GM21825 (cell line): ENCODE measurements at regions not wholly inside any gene's neighbourhood (a gene's known extent, or its start where the extent isn't known, plus 50 kb on each side); places are given as distances from the start of the nearest gene placed in this dataset.
"Not testable (repeated sequence)": the region's sequence is repeated elsewhere in the genome, so short reads cannot be mapped to it uniquely, and the experiment has no call there.

Source experiments
- ATAC-seq: cut with Tn5 transposase; IDR thresholded peaks from one replicate; pipeline ENCODE4 v1.9.1; 2021; ENCODE audit warnings: mild to moderate bottlenecking, moderate library complexity; ENCODE audit not compliant: unreplicated experiment

DNA sequence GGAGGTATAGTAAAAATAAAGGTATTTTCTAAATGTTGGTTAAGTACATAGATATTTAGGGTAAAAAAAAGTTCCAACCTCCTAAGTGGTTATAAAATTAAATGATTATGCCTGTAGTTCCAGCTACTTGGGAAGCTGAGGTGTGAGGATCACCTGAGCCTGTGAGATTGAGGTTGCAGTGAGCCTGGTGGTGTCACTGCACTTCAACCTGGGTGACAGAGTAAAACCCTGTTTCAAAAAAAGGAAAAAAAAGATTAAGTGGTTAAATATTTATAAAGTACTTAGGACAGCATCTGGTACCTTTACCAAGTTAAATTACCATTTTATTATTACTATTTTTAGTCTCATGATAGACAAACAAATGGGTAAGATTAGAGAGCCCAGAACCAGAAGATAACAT, 1801.0 kb downstream of the C4orf33 start:
- ATAC-seq, result no peak

DNA sequence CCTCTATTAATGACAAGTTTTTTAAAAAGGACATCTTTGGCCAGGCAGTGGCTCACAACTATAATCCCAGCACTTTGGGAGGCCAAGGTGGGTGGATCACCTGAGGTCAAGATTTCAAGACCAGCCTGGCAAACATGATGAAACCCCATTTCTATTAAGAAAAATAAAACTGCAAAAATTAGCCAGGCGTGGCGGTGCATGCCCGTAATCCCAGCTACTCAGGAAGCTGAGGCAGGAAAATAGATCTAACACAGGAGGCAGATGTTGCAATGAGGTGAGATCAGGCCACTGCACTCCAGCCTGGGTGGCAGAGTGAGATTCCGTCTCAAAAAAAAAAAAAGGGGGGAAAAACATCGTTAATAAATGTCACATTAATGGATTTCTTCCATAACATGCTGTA, 1805.4 kb downstream of the C4orf33 start:
- no peak for ATAC-seq

DNA sequence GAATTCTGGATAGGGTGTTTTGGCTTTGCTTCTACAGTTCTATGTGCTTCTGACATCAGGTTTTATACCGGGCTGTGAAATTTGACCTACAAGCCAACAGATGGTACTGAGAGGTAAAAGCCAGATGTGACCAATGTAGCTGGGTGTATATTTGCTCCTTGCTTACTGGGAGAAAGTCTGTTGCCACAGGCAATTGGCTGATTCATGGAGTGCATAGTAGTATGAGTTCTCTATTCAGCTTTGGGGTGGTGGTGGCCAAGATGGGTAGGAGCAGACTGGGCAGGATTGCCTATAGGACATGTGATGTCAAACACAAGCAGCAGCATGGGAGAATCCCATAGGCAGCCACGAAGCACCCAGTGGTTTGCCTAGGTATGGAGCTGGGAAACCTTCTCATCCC, 1827.0 kb downstream of the C4orf33 start:
- ATAC-seq, result no peak

DNA sequence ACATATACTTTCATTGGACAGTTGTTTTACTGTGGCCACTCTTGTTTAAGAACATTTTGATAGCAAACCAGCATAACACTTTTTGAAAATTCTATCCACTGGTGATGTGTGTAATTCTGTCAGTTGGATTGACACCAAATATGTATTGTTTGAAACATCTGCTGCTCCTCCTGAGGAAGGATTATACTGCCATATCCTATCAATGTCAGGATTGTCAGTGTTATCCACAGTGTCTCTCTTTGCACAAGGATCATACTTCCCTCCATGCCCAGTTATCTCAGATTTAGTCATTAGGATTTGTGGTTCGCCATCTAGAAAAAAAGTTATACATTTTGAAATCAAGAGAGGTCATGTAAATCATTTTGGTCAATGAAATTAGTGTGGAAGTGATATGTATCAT, 1859.6 kb downstream of the C4orf33 start:
- no peak for ATAC-seq

DNA sequence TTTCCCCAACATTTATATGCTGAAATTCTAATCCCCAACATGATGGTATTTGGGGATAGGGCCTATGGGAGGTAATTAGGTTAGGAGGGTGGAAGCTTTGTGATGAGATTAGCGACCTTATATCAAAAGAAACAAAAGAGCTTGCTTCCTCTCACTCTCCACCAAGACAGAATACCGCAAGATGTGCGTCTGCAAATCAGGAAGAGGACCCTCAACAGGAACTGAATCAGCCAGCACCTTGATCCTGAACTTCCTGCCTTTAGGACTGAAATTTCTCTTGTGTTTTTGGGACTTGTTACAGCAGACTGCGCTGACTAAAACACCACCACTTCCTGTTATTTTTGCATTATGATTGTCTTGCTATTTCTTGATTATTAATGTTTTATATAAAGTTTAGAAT, 1889.4 kb downstream of the C4orf33 start:
- ATAC-seq, result no peak

DNA sequence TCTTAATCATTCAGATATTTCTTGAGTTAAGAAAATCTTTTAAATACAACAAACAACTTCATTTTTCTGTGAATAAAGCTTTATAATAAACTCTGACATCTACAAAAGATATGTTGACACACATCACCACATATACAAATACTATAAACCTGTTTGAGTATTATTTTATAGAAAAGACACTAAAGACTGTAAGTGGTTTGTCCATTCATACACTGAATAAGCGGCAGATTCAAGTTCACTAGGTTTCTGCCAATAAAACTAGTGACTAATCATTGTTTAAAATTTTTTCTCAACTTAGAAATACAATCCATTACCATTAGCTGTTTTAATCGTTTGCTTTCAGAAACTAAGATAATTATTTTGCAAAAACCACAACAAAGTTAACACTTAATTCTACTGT, 1900.0 kb downstream of the C4orf33 start:
- no peak for ATAC-seq

DNA sequence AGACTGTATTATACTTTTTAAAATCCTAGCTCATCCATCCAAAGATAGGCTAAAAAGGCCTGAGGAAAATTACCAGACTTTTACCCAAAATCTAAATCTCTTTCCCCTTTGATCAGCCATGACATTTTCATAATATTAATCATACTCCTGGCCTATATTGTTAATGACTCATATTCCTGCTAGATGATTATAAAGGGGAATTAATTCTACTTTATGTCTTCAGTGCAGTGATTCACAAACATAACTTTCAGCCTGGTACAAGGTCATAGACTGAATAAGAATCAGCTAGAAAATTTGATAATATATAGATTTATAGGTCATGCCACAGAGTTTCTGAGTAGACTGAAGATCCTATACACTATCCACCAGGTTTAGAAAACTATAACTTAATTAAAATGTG, 1905.4 kb downstream of the C4orf33 start:
- ATAC-seq, result no peak

DNA sequence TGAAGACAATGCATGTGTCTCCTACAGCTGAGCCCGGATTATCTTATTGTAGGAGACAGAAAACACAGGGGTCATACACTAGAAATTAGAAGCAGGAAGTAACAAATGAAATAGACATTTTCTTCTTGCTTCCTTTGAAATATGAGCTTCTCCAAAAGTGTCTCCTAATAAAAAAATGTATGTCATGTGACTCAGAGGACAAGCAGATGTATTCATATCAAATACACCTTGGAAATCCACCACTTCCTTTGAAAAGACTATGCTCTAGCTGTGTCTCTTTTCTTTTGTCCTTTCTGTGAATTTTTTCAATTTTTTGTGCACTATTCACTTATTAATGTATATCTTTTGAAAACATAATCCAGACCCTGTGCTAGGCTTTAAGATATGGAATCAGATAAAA, 1906.2 kb downstream of the C4orf33 start:
- no peak for ATAC-seq

DNA sequence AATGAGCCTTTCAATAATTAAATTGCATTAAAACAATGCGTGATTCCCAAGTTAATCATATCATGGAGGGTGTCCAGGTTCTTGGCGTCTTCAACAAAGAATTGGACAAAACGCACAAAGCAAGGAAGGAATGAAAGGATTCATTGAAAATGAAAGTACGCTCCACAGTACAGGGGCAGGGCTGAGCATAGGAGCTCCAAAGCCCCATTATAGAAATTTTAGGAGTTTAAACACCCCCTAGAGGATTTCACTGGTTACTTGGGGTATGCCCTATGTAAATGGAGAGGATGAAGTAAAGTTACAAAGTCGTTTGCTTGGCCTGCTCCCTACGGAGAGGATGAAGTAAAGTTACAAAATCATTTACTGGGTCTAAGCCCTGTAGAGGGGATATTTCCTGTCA, 1910.4 kb downstream of the C4orf33 start:
- ATAC-seq, result no peak

DNA sequence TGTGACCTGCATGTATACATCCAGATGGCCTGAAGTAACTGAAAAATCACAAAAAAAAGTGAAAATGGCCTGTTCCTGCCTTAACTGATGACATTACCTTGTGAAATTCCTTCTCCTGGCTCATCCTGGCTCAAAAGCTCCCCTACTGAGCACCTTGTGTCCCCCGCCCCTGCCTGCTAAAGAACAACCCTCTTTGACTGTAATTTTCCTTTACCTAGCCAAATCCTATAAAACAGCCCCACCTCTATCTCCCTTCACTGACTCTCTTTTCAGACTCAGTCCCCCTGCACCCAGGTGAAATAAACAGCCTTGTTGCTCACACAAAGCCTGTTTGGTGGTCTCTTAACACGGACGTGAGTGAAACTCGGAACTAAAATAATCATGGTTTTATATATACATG, 1916.0 kb downstream of the C4orf33 start:
- not testable (repeated sequence) for ATAC-seq

DNA sequence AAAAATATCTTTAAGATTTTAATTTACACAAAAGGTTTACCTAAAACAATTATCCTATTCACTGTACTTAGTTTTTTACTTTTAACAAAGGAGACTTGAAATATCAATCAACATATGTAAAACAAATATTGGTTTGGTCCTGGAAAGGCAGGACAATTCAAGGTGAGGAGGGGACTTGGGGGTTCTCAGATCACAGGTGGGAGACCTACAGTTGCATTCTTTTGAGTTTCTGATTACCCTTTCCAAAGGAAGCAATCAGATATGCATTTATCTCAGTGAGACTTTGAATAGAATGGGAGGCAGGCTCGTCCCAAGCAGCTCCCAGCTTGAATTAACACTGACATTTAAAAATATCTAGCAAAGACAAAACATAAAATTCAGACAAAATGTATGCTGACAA, 1917.3 kb downstream of the C4orf33 start:
- no peak for ATAC-seq

DNA sequence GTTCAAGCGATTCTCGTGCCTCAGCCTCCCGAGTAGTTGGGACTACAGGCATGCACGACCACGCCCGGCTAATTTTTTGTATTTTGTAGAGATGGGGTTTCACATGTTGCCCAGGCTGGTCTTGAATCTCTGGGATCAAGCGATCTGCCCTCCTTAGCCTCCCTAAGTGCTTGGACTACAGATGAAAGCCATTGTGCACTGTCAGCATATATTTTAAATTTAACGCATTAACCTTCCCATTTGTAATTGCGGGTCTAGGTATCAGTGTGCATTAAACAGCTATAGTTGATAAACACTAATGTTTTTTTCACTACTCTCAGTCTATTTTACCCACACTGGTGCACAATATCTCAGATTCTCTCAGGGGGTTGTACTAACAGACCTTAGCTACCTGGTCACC, 1930.8 kb downstream of the C4orf33 start:
- no peak for ATAC-seq

DNA sequence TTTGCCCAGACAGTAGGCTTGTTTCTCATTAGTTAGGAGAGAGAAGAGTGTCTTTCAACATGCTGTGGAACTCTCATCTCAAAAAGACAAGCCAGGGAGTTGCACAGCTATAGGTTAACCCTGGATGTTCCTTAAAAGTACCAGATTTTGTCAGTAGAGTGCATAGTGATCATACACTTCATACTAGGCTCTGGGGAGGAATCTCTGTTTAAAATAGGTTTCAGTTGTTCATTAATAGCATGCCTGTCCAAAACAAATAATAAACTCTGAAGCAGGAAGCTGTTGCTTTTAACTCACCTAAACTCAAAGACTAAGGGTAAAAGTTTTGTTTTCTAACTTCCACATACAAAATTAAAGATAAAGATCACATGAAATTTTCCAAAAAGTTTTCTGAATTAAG, 1948.4 kb downstream of the C4orf33 start:
- ATAC-seq, result no peak

DNA sequence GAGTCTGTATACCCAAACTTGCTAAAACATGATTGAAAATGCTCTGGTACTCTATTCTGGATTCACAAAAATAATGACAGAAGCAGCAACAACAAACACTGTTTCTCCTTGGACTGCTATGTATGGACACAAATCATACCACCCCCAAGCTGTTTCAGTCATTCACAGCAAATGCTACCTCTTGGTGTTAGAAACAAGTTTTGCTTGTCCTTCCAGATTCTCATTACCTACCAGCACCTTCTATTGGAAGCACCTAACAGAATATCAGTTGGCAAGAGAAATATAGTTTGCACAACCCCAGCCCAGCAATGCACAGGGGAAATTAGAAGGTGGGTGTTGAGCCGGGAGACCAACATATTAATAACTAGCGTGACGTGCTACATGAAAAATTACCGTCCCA, 1950.9 kb downstream of the C4orf33 start:
- no peak for ATAC-seq

DNA sequence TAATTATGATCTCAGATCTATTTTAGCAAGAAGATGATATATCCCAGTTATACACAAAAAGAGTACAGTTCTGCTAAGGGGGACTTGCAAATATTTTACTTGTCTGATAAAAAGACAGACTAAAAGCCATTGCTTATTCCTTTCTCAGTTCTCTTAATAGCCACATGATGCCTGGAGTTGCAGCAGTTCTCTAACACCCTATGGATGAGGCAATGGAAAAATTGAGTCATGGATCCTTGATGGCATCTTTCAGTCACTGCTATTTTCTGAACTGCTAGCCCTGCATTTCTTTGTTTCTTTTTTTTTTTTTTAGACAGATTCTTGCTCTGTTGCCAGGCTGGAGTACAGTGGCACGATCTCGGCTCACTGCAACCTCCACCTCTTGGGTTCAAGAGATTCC, 1956.7 kb downstream of the C4orf33 start:
- ATAC-seq, result no peak

DNA sequence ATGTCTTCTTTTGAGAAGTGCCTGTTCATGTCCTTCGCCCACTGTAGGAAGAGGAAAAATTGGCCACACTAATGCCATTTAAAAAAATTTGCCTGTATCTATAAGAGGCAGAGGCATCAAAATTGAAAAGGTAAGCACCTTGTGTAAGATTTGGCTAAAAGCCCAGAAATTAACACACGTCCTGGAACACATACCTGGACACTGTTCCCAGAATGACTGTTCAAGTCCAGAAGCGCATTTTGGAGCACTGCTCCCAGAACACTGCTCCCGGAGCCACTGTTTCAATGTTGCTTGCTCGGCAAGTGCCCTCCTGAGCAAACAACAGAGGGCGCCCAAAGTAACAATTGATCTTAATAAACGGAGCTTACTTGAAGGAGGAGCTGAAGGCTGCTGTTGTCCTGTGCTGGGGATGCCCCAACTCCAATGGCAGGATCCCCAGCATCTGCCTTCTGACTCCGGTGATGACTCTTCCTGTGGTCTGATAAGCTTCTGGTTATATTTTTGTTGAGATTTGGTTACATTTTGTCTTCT, 1958.6 kb downstream of the C4orf33 start:
- no peak for ATAC-seq

DNA sequence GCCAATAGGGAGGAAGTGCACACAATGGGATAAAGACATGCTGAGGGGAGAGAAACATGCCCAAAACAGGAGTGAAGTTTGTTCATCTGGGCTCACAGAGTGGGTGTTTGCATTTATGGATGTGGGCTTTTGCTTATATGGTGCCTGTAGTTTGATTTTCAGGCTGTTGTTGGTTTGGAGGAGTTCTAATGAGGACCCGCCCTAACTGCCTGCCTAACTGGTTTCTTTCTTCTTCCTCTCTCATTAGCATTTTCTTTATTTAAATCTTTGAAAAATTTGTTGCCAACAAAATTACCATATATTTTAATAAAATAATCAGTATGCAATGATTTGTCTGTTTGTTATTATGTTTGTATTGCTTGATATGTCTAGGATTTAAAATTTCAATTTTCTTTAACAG, 1965.8 kb downstream of the C4orf33 start:
- ATAC-seq, result no peak

DNA sequence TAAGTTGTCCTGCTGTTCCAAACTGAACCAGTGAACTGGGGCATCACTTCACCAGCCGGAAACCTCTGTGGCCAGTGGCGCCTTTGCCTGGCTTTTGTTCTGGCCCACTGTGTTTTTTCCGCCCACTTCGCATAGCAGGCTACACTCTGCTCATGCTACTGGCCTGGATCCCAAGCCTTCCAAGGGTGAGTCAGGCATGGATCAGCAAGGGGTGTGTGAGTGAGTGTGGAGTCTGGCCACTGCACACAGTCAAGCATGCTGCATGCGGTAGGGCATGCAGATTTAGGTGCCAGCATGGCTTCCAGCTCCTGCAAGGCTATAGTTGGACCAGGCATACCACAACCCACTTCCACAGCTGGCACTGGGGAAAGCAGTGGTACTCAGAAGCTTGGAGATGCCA, 1967.9 kb downstream of the C4orf33 start:
- ATAC-seq, result no peak

DNA sequence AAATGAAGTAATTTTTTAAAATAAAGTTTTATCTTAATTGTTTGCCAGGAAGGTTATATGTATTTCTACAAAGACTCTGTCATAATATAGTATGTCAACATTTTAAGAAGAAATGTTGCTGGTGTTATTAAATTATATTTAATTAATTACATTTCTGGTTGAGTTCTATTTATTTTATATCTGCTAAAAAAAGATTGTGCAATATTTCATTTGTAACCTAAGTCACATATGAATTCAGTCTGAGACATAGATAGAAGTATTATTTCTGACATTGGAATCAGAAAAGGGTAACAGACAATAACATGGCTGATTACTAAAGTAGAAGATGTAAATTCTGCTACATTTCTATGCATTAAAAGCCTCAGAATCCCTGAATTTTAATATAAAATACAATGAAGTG, 1985.1 kb downstream of the C4orf33 start:
- no peak for ATAC-seq

DNA sequence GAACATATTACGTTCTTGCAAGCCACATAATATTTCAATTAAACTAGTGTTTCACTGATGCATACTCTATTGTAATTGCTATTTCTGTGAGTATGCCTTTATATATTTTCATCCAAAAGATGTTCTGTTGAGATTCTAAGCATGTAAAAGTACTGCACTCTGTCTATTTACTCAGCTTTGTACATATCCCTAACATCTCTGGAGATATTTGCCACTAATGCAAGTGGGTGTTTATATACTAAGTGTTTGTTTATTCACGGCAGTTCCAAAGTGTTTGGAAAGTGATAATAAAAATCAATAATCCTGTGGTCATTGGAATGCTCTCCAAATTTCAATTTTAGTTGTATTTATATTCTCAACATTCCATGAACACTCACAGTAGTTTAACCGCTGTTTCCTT, 1989.0 kb downstream of the C4orf33 start:
- ATAC-seq, result no peak

DNA sequence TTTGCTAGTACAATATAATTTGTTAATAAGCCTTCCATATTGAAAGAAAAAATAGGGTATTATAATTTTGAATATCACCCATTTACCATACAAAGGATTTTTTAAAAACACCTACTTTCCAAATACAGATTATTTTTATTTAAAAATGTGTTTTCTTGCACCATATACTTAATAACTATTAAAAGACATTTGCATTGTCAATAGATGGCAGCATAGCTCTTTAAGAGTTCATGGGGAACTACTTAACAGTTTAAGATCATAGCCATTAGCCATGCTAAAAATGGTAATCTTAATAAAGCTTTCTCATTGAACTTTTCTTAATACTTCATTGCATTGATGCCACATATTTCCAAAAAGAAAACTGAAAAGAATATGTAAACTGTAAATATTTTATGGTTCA, 1995.9 kb downstream of the C4orf33 start:
- no peak for ATAC-seq

DNA sequence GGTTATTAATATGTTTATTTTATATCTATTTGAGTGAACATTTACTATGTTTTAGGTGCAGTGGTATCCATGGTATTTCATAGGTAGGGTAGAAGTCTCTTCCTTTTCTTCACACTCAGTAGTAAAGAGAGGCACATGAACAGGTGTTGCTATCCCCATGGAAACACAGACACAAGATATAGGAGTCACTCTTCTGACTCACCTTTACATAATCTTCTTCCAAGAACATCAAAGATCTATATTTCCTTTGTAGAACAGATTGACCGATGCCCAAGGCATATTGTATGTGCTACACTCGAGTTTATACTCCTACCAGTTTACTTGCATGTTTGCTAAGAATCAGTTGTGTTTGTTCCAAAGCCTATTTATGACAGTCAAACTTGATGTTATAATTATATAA, 1997.4 kb downstream of the C4orf33 start:
- ATAC-seq, result no peak

DNA sequence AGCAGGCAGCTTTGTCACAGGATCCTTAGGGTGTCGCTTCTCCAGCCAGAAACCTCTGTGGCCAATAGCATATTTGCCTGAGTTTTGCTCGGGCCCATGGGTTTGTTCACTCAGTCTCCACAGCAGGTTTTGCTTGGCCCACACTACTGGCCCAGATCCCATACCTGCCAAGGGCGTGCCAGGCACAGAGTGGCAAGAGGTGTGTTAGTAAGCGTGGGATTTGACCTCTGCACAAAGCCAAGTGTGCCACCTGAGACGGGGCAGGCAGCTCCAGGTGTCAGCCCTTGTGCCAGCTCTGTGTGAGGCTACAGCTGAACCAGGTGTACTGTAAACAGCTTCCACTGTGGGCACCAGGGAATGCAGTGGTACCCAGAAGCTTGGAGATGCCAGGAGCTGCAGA, 2003.0 kb downstream of the C4orf33 start:
- no peak for ATAC-seq

DNA sequence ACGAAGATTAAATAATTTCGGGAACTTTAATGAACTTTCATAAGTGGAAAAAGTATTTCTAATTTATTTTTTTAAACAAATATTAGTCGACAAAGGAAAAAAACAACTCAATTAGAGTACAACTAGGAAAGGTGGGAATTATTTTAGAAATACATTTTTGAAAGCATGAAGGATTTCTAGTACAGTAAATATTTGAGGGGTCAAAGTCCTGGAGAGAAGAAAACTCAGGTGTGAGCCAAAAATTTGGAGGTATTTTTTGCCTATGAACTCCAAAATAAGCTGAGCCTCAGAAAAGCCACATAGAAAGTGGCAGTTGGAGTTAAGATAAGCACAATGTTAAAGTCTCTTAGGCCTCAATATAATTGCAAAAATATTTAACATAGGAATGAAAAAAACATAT, 2017.3 kb downstream of the C4orf33 start:
- no peak for ATAC-seq
